Brain pericyte (primary cell): ENCODE measurements at regions not wholly inside any gene's neighbourhood (a gene's known extent, or its start where the extent isn't known, plus 50 kb on each side); places are given as distances from the start of the nearest gene placed in this dataset.

Experiments
- DNase-seq: peaks from one replicate; pipeline ENCODE4 v3.0.0-alpha.2; 2012; ENCODE audit warnings: low read depth, low spot score

DNA sequence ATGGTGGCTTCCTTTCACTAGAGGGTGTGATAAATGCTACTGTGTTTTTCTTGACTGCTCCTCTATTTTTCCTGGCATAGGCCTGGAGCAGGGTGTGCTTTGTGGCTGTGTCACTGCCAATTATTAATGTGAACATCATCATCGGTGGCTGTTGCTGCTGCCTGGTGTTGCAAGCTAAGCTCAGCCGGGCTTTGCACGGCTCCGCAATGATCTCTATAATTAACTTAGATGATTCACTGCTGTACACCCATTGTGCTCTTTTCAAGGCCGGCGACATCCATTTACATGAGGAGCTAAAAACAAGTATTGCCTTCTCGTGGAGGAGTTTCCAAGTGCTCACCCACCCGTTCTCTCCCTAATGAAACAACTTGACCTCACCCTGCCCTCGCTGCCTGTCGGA is 160.1 kb upstream of the IRX3 start:
- no peak for DNase-seq

DNA sequence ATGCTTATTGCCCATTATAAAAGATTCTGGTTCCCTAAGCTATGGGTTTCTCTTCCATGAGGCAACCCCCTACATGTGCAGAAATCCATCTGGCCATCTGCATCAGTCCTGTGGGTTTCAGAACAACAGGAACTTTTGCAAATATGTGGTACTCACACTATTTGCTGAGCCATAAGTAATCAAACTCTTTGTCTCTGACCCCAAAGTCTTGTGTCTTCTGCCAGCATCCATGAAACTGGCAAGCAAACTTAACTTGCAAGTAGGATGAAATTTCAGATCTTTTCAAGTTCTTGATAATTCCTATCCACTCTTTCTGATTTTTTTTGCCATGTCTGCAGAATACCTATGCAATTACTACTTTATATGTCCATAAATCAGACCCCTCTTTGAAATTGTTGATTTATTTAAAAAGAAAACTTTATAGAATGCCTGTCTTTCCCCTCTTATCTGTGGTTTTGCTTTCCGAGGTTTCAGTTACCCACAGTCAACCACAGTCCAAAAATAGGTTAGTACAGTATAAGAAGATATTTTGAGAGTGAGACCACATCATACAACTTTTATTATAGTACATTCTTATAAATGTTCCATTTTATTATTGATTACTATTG is 158.4 kb upstream of the IRX3 start:
- no peak for DNase-seq

DNA sequence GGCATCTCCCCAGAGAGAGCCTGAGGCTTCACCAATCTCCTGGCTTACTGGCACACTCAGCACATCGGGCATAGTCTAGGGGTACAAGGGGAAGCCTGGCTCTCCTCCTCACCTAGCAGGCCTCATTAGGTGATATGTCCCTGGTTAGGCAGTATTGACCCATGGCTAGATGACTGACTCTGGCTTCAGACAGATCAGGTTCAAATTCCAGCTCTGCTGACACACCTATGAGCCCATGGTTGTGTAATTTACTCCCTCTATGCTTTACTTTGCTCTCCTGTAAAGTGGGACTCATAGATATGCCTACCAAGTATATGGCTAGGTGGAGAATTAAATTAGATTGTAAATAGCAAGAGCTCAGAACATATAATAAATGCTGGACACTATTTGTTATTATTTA is 157.3 kb upstream of the IRX3 start:
- DNase-seq: no peak

DNA sequence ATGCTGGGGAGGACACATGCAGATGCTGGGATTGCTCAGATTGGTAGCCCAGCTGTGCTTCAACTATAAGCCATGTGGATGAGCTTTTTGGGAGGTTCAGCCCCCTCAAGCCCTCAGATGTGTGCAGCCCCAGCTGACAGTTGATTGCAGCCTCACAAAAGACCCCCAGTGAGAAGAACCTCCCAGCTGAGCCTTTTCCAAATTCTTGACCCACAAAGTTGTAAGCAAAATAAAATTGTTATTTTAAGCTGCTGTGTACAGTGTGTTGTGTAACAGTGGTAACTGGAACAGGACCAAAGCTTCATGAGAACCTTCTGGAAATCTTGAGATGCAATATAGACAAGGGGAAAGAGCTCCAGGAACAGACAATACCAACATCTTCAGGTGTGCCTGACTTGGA is 156.8 kb upstream of the IRX3 start:
- DNase-seq: no peak

DNA sequence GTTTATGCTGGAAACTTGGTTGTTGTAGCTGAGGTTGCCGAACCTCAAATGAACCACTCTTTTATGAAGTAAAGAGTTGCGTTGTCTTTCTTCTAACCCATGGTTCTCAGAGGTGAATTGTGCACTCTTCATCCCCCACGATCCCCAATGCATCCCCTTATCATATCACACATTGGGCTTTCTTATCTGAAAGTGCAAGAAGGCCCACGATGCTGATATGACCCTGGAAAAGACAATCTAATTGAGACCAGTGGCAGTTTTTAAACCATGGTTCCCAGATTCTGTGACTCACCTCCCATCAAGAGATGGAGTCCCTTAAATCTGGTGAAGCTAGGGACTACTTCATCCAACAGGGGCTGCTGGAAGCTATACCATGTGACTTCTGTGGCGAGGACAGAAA is 156.3 kb upstream of the IRX3 start:
- DNase-seq: no peak

DNA sequence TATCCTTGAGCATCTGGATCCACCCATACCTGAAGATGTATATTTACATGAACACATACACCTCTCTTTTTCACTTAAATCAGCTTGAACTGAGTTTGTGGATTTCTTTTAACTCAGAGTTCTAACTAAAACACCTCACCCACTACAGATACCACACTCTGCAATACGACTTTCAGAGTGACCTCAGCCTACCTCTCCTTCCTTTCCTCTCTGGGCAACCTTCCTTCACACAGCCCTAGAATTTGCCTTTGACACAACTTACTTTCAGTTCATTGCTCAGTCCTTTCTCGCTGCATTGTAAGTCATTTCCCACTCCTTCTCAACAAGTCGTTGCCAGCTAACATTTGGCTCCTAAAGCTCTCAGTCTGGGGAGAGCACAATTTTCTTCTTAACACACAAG is 151.9 kb upstream of the IRX3 start:
- no peak for DNase-seq

DNA sequence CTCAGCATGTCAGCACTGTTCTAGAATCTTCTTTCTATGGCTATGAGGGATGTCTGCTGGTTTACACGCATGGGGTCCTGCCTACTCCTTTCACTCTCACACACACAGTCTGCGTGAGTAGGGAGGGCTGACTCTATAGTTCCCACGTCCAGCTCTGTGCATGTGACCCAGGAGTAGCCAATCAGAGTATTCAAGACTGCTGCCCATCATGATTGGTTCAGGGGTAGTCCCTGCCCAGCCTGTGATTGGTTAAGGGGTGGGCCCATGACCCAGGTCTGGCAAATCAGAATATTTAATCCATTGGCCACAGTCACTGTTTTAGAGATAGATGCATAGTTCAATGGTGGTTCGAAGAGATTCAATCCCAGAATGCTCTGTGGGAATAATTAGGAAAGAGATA is 151.3 kb upstream of the IRX3 start:
- DNase-seq: no peak

DNA sequence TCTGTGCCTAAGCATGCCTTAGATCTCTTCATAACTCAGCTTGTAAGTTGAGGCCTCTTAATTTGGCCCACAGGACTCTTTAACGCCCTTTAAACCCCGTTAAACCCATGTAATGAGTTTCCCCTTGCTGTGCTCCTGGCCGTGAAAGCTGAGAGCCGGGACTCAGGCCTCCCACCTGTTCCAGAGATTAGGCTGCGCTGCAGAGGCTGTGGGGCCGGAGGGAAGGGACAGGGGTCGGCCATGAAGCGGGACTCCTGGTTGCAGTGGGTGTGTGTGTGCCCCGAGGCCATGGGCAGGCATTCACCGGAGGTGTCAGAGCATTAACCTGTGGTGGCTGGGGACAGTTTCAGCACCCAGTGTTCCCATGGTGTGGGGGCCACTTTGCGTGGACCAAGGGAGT is 150.8 kb upstream of the IRX3 start:
- no peak for DNase-seq

DNA sequence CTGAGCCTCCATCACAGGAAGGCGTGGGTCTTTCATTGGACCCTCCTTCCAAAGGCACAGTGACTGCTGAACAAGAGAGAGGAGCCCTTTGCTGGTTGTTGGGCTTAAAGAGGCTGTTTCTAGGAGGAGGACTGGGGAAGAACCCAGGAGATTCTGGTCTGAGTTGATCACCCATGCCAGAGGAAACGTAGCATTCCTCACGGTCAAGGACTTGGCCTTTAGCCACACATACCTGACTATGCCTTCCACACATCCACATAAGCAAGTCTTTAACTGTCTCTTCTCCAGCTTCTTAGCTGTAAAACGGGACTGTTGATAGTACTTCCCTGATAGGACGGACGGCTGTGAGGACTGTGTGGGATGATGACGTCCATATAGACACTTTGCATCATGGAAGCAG is 149.8 kb upstream of the IRX3 start:
- no peak for DNase-seq

DNA sequence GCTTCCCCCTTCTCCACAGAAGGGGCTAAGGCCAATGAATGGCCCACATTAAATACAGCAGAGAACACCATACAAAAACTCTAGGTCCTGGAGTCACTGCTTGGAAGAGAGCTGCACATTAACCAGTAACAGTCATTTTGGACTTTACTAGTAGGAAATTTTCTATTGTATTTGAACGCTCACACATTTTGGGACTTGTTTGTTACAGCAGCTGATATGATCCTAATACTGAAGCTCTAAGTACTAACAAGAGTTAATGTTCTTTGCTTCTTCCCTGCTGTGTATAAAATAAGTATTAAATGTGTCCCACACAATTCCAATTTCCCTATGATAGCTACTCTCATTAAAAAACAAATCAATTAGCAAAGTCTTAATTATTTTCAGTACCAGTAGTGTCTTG is 148.3 kb upstream of the IRX3 start:
- DNase-seq: no peak

DNA sequence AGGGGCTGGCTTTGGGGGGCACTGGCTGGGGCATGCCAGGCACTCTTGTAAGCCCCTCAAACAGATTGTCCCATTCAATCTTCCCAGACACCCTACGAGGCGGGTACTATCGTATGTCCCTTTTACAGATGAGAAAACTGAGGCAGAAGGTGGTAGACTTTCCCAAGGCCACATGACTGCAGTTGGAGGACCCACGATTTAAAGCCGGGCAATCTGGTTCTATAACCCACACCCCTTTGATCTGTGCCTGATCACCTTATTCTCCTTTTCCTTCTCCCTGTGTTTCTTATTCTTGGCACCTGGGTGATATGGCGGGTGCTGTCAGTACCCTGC is 146.3 kb upstream of the IRX3 start:
- DNase-seq: no peak

DNA sequence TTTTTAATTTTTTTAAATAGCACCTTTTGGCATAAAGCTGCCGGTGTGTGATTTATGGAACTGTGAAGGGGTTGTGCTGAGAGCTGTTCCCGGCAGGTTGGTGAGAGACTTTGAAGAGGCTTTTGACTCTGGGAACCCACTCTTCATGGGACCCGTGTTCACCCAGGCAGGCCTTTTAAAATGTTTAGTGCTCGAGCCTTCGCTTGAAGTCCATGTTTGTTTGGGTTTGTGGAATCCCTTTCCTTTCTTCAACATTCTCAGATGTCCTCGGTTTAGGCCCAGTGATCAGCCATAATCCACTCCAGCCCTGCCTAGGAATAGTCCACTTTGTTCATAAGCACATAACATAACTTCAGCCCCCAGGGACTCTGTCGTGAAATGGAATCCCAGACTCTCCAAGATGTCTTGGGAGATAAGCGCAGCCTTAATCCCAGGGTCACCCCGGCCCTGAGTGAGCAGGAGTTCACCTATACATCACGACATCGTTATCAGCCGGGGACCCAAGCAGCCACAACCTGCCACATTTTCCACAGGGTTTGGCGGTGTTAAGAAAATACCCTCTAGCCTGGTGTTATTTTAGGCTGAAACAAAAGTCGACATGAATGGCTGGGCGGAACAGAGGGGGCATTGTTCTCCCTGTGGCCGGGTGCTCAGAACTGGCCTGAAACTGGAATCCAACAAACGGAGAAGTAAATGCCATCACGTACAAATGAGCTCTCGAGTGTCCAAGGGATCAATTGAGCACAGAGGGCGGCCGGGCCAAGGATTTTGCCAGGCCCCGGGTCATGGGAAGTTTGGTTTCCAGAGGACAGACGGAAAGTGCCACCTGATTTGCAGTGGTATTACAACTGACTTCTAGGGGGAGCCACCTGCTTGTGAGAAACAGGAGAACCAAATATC is 145.7 kb upstream of the IRX3 start:
- no peak for DNase-seq

DNA sequence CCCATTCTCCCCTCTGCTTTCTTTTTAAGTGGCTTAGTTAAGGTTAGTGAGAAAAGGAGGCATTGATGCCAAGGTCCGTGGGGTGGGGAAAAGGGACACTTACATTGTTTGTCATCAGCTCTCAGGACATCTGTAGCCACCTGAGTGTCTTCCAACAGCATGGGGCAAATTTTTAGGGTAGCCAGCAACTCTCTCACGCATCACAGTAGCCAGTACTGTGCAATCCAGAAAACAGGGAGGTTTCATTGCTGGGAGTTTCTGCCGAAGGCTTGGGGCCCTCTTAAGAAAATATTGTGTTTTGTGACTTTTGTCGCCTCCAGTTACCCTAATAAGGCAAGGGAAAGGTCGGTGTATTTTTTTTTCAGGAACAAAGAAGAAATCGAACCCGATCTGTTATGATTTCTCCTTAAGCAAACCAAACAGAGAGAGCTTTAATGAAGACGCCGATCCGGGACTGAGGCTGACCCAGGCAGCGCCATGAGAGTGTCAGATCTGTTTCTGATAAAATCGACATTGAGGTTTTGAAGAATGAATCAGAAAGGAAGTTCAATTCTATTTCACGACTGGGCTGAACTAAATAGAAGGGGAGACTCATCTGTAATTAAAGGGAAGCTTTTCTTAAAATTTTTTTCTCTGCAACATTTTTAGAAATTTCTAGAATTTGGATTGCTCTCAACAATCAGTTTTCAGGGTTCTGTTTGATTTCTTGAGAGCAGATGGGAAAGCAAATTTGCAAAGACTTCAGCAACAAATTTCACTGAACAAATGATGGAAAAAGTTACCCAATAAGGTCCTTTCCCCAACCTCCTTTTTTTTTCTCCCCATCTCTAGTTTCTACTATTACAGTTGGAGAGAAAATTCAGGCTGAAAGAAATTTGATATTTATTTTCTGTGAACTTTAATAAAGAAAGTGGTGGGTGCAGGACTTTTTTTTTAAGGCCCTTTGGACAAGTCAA is 144.7 kb upstream of the IRX3 start:
- no peak for DNase-seq

DNA sequence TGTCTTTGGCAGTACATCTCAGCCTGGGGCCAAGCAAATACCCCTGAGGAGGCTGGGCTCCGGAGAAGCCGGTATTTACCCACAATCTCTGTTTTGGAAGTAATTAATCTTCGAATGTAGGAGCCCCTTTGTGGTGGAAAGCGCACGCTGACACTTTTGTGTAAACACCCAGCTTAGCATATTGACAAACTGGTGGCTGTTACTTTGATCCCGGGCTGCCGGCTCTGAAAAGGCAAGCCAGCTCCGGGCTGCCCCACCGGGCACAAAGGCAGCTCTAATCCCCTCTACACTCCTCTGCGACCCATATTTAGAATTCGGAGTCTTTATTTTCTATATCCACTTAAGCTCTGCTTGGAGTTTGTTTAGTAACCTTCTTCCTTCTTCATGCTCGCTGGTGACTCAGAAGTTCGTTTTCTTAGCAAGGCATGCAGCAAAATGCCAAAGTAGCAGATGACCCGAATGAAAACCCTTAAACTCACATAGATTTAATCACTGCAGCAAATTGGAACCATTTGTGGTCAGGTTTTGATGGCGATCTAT is 144.0 kb upstream of the IRX3 start:
- no peak for DNase-seq

DNA sequence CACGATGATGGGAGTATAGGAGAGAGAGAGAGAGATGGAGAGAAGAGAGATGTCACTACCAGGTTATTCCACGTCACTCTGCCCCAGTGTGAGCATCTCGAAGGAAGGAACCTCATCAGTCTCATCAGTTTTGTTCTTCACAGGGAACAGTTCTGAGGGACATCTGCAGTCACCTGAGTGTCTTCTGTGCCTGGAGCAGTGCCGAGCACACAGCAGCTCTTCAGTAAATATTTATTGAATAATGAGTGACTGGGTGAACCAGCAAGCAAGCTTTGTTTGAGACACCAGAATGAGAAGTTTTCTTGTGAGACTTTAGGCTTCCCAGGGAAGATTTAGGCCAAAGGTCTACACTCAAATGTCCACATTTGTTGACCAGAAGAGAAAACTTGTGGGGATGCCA is 142.4 kb upstream of the IRX3 start:
- no peak for DNase-seq

DNA sequence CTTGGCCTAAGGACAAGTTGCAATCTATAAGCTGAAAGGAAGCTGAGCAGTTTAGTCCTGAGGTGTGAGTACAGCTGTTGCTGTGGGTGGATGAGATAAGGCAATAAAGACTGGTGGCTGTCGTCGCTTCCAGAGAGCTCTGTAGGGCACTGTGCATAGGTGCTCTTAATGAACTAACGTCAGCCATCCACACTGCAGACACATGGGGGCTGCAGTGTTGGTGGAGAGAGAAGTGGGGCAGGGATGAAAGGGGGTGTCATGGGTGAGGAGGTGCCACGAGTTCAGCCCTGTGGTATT is 139.9 kb upstream of the IRX3 start:
- DNase-seq: no peak

DNA sequence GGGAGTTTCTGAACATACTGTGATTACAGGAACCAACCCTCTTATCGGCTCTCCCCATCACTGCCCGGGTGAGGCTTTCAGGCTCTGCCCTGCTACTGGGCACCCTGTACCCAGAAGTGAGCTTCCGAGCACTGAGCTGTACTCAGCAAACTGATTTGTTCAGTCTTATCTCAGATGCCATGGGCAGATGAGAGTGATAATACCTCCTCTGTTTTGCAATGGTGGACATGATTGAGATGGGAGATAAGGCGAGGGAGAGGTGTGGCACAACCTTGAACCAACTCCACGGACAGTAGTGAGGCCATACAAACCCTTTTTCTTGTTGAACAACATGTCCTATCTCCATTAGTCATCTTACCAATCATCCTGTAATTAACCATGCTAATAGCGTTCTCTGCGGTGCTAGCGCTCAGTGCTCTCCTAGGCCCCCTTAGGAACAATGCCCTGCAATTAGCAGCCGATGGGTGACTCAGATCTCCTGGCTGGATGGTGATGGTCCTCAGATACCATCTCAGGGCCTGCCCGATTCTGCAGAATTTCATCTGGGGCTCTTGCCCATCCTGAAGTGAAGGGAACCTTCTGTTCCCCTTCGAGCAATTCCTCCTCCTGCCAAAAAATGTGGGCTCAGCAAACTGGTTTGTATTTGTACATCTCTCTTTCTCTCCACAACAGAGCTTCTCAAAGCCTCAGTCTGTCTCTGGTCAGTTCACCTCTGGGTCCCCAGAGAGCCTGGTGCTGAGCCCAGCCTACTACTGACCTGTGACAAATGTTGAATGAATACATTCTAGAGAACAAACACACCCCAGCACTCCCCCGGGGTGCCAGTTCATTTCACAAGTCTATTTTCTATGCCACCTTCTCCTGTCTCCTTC is 139.3 kb upstream of the IRX3 start:
- no peak for DNase-seq

DNA sequence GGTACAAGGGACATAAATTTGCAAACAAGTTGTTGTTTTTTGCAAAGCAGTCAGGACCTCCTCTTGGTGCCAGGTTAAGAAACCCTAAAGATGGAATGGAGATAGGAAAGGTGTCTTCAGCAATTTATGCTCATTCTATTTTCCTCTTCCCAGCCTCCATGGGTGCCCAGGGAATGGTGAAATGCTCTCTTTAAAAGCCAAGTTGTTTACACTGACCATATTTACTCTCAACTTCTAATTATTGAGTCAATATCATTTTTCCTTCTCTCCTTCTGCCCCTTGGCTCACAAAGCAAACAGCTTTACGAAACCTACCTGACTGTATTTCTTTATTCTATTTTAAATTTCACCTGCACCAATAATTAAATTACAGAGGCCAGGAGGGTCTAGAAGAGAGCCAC is 138.5 kb upstream of the IRX3 start:
- no peak for DNase-seq

DNA sequence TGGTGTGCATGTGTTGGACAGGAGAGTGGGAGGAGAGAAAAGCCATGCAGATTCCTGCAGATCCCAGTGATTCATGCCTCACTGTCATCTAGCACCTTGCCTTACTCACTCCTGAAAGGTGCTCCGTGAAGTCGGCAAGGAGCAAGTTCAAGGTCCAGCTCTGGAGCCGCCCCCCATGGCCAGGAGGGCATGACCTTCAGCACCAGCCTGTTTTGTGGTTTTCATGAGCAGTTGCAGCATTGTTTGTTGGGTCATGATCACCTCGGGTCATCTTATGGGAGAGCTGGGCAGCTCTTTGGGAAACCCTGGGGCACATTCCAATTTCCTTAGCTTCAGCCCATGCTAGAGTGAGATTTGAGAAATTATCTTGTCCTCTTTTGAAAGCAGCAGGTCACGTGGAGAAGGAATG is 137.5 kb upstream of the IRX3 start:
- no peak for DNase-seq

DNA sequence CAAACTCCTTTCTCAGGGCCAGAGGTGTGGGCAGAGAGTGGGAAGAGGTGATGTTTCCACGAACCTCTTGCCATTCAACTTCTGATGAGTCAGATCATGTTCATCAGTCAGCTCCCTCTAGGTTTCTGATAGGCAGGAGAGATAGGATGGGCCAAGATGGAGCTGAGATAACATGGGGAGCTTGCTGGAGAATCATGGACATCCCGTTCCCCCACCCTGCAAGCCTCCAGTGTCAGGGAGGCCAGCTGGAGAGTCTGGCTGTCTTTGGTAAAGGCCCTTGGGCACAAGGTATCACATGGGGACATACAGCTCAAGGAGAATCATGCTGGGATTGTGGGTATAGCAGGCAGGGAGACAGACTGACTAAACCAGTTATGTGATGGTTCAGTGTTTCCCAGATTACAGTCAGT is 136.0 kb upstream of the IRX3 start:
- no peak for DNase-seq

DNA sequence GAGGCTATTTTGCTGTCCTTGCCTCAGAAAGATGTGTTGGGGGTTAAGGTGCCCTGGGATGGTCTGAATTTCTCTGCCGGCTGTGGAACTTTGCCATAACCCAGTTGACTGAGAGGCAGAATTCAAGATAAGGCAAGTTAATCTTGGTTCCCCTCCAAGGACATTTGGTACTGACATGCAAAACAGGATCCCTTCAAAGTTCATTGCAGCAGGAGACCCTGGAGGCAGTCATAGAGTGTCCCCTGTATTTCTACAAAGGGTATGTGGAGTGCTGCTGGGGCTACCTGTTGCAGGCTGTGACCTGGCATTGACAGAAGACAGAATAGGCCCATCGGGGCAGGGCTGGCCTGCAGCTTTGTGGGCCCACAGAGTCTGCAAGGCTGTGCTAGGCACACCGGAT is 135.6 kb upstream of the IRX3 start:
- no peak for DNase-seq
